HT1080 (cell line): ENCODE measurements at regions not wholly inside any gene's neighbourhood (a gene's known extent, or its start where the extent isn't known, plus 50 kb on each side); places are given as distances from the start of the nearest gene placed in this dataset.
A peak's percentile ranks its signal among the peaks of the same experiment; 100 is the strongest.

Experiments
- DNase-seq: peaks from one replicate; pipeline ENCODE4 v3.0.0-alpha.2; 2015; ENCODE audit warnings: low read depth

- no peak for DNase-seq
Observed at GRCh38 chr4:22220965-22221364, 272.4 kb upstream of the KCNIP4 start.

- DNase-seq, result no peak
Observed at GRCh38 chr4:22217480-22217879, 268.9 kb upstream of the KCNIP4 start.

- DNase-seq, result no peak
Observed at GRCh38 chr4:22216278-22216677, 267.7 kb upstream of the KCNIP4 start.

GRCh38 chr4:22215084-22215483, 266.5 kb upstream of the KCNIP4 start:
- no peak for DNase-seq

- no peak for DNase-seq
Observed at GRCh38 chr4:22203711-22204011, 255.1 kb upstream of the KCNIP4 start.

GRCh38 chr4:22202975-22203710, 254.6 kb upstream of the KCNIP4 start:
- DNase-seq, result no peak

- no peak for DNase-seq
Observed at GRCh38 chr4:22202246-22202974, 253.8 kb upstream of the KCNIP4 start.

GRCh38 chr4:22201256-22201655, 252.7 kb upstream of the KCNIP4 start:
- DNase-seq, result no peak

- DNase-seq, result no peak
Observed at GRCh38 chr4:22196551-22196950, 248.0 kb upstream of the KCNIP4 start.

DNA sequence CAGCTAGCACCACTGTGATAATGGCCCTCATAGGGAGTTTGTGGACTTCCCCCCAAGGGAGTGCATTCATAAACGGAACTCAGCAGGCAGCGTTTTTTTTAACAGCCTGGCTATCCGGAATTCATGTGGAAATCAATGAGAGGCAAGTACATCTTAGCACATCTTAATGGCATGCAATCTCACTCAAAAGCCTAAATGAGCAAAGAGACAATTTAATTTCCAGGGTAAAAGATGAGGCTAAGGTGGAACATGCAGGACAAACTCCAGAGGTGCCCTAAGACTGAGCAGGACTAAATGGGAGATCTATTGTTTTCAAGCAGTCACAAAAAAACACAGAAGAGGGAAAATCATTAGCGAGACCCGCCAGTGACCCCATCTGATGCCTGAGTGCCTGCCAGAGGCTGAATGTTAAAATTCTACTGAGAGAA, 243.5 kb upstream of the KCNIP4 start:
- DNase-seq, result no peak

- no peak for DNase-seq
Observed at GRCh38 chr4:22191565-22191964, 243.0 kb upstream of the KCNIP4 start.

DNA sequence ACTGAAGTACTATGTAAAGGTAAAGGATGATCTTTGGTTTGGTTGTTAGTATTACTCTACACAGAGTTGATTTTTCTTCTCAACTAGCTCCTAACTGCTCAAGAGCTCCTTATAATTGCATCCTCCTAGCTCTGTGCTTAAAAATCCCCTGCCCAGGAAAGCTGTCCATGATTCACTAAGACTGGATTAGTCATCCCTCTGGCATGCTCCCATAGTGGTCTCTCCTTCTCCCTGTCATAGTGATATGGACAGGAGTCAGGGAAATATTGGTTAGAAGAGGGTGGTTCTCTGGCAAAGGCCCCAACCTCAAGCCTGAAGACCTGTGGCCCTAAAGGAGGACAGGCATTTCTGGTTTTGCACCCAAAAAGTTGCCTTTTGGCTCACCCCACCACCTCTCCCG, 242.3 kb upstream of the KCNIP4 start:
- DNase-seq, result peak; percentile 96

DNA sequence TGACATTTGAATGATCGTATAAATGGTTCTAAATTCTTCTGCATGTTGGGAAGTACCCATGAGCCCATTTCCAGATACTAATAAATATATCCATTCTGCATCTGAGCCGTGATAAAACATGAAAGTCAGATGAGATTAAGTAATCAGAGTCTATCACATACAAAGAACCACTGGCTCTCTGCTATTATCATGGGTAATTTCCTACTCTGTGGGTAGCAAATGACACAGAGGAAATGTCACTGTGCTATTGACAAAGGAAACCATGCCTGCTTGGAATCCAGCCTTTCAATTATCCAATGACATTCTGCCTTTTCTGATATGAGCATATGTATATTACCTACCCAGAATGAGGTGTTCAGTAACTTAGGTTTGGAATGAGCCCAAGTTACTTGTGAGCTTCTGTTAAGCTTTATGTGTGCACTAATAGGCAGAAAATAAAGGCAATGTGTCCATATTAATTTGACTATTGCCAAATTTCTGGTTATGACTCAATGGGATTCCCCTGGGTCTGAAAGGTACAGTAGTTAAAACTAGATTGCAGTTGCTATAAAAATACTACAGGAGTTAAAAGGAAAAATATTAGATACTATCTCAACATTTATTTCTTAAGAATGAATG, 238.7 kb upstream of the KCNIP4 start:
- no peak for DNase-seq

GRCh38 chr4:22181736-22182135, 233.2 kb upstream of the KCNIP4 start:
- no peak for DNase-seq

- DNase-seq, result peak; percentile 97
Observed at GRCh38 chr4:22179124-22179874, 230.7 kb upstream of the KCNIP4 start.

GRCh38 chr4:22174640-22175039, 226.1 kb upstream of the KCNIP4 start:
- no peak for DNase-seq

GRCh38 chr4:22170353-22170752, 221.8 kb upstream of the KCNIP4 start:
- DNase-seq, result peak; percentile 85

DNA sequence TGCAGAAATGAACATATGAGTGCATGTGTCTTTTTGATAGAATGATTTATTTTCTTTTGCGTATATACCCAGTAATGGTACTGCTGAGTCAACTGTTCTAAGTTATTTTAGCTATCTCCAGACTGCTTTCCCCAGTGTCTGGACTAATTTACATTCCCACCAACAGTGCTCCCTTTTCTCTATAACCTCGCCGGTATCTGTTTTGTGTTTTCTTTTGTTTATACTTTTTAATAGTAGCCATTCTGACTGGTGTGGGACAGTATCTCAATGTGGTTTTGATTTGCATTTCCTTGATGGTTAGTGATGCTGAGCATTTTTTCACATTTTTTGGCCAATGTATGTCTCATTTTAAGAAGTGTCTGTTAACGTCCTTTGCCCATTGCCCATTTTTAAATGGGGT, 218.6 kb upstream of the KCNIP4 start:
- no peak for DNase-seq

DNA sequence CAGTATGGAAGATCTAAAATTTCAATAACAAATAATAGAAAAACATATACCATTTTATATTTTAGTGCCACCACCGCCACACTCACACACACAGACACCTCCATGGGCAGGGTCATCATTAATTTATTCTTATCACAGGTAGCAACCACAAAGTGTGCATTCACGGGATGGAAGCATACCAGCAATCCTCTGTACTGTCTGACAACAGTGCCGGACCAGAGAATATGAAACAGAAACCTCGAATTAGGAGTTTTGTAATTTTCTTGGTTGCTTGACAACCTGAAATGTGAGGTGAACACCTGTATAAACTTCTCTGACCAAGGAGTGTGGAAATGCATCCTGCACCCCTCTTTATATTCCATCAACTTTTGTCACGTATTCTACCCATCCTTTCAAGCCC, 213.9 kb upstream of the KCNIP4 start:
- no peak for DNase-seq

- DNase-seq, result no peak
Observed at GRCh38 chr4:22130741-22131140, 182.2 kb upstream of the KCNIP4 start.

DNA sequence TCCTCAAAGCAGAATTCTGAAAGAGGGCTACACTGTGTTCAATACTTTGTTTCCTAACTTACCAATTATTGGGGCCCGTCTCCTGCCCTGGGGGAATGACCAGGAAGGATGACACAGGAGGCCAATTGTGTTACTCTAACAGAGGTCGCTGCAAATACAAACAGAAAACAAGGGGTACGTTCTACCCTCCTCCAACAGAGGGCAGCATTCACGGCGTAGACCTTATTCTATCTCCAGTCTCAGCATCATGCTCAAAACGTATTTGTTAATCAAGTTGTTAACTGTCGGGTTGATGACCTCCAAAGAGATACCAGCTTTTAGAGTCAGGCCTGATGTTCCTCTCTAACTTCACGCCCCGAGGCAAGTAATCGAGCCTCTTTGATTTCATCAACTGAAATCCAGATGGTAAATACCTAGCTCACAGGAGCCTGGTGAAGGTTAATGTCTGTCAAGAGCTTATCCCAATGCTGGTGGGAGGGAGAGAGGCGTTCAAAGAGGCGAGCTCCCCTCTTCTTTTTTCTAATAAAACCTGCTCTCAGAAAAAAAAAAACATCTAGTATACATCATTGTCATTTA, 181.0 kb upstream of the KCNIP4 start:
- peak; percentile 51 for DNase-seq

- DNase-seq, result no peak
Observed at GRCh38 chr4:22122062-22122461, 173.5 kb upstream of the KCNIP4 start.
